Heart right ventricle (tissue), 16 donors: ENCODE measurements at regions not wholly inside any gene's neighbourhood (a gene's known extent, or its start where the extent isn't known, plus 50 kb on each side); places are given as distances from the start of the nearest gene placed in this dataset.

Experiments
- ATAC-seq, 8 donors: fragments of 200-7000 bp; cut with Tn5 transposase; one replicate each; pipeline ENCODE4 v1.9.1; 2020; ENCODE audit warnings: mild to moderate bottlenecking in 8 of 8, moderate library complexity in 8 of 8, moderate number of reproducible peaks in 1 of 8
- DNase-seq, 2 donors: peaks; one replicate each; pipeline ENCODE4 v3.0.0-alpha.2; 2020
- H3K27ac ChIP-seq, 10 donors: fragments of 200-600 bp; sonication (generic) in 2 of 10; one replicate each; pipeline versions ENCODE4 v1.5.0 to v1.8.0; 2020 to 2022; ENCODE audit warnings: mild to moderate bottlenecking in 3 of 10
- H3K27me3 ChIP-seq, 7 donors: fragments of 200-600 bp; one replicate each; pipeline ENCODE4 v1.8.0; 2021 to 2022; ENCODE audit warnings: mild to moderate bottlenecking in 2 of 7
- H3K36me3 ChIP-seq, 9 donors: fragments of 200-600 bp; sonication (generic) in 1 of 9; one replicate each; pipeline versions ENCODE4 v1.5.0 to v1.8.0; 2020 to 2022; ENCODE audit warnings: mild to moderate bottlenecking in 2 of 9
- H3K4me1 ChIP-seq, 9 donors: fragments of 200-600 bp; sonication (generic) in 1 of 9; one replicate each; pipeline versions ENCODE4 v1.5.0 to v1.8.0; 2020 to 2022; ENCODE audit warnings: mild to moderate bottlenecking in 4 of 9
- H3K4me3 ChIP-seq, 10 donors: fragments of 200-600 bp; sonication (generic) in 2 of 10; one replicate each; pipeline versions ENCODE4 v1.5.0 to v1.8.0; 2020 to 2022; ENCODE audit warnings: mild to moderate bottlenecking in 7 of 10, moderate library complexity in 2 of 10
- H3K9me3 ChIP-seq, 11 donors: fragments of 200-600 bp in 10 of 11; sonication (generic) in 2 of 11; one replicate each; pipeline versions ENCODE4 v1.5.0 to v1.8.0; 2013 to 2022; ENCODE audit warnings: mild to moderate bottlenecking in 2 of 11, control low read depth in 1 of 11, moderate library complexity in 1 of 11
- WGBS, 2 donors: extraction: QIAGEN DNeasy Blood & Tissue Kit; methylation state at CpG; one replicate each; pipeline ENCODE4 v1.1.7; 2013; ENCODE audit warnings: inconsistent platforms in 1 of 2; 5-methylcytosine and 5-hydroxymethylcytosine counted together
- intact Hi-C, 10 donors: fragments of 100-400 bp; cut with DNase I; formaldehyde crosslinking; loops; one replicate each; pipeline versions ENCODE4 v1.11.1 to v1.14.2; 2022
- TF ChIP-seq, protein P1 (sequence below), 9 donors: fragments of 200-600 bp; sonication (generic) in 2 of 9; IDR thresholded peaks; one replicate each; pipeline versions ENCODE4 v1.5.0 to v1.8.0; 2021 to 2022; ENCODE audit warnings: antibody characterized with exemption in 9 of 9, mild to moderate bottlenecking in 5 of 9, moderate library complexity in 1 of 9
- donor health status: Arrhythmogenic right ventricular cardiomyopathy.
- donor health status: ischemic (EF 13 %, LVEDD 7.1; RV severe dilation, severe dysfunction).
- donor health status: healthy with polysubstance abuse.
- donor health status: DM: no; HTN: yes; CAD: no.
- donor health status: DM: no; HTN: no; CAD: no.
- donor health status: ischemic (EF 25% LVEDD 6.9; RV normal size, moderate dysfunction).
- donor health status: ischemic (EF 25% LVEDD 5.7; RV mildly dilated, moderate dysfunction).
- donor health status: healthy.
- donor health status: DM: yes; HTN: yes; CAD: no.
- donor health status: Ischemic cardiomyopathy.
- donor health status: ischemic (EF 35%, LVEDD 5.7; RV mildly dilated, moderate dysfunction).
- donor health status: nonischemic (EF 11% LVEDD 7.7; RV severe dilation, severe dysfunction).
- donor health status: DM: yes; HTN: yes; CAD: no.
- donor health status: PGD.
- donor health status: ischemic (EF 29% LVEDD 5.4; RV normal size, mild dysfunction).
- donor health status: nonischemic (EF 23%, LVEDD 6.1; RV moderate dilation, normal function).

DNA sequence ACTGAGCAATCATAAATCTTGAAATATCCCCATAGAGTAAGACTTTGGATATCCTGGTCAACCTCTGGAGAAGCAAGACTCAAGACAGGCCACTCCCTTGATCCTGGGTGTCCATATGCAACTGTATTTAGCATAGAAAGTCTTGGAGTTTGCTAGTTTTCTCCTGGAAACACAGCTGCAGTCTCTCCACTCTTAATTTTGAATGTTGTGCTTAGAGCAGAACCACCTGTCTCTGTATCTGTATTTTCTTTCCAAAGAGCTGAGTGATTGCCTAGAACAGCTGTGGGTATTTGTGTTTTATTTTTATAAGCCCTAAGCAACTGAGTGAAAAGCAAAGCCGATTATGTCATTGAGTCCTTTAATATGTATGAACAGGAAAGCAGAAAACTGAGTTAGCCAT is 64.1 kb upstream of the ADAM23 start:
- H3K4me3 ChIP-seq, result no peak overlapping the region
- WGBS, 2 donors, result 48 to 57% methylated on average over 1 of the region's 1 CpG
- peak in 6 of 8 donors; percentile 51 to 82 (median 77) for ATAC-seq

DNA sequence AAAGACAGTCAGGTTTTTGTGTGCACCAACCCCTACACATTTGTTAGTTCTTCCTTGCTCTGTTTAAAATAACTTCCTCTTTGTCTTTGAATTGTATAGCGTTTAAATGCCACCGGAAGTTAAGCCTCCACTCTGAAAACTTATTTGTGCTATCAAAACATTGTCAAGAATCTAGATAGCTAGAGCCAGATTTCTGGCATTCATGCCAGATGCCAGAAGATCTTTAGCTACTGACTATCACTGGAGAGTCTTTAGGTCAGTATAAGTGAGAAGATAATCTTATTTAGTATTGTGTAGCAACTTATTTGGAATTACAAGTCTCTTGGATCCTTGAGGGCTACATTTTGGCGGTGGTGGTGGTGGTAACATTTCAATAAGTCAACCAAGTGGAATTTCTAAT is 63.4 kb upstream of the ADAM23 start:
- H3K4me3 ChIP-seq, result no peak overlapping the region
- ATAC-seq (no peak), DNase-seq (no peak)
- intact Hi-C loops, result no loop called here
- peaks cover 0 to 58% (median 13%) of the 10 kb centered on the region in 11 donors for H3K9me3 ChIP-seq
- H3K4me1 ChIP-seq, result peaks cover 0 to 18% (median 8%) of the 10 kb centered on the region in 9 donors
- no peaks in the 10 kb centered on the region for H3K36me3 ChIP-seq
- 52 to 65% methylated on average over 3 of the region's 3 CpGs for WGBS, 2 donors
- H3K27ac ChIP-seq, result no peak overlapping the region
- H3K27me3 ChIP-seq, result no peaks in the 10 kb centered on the region
- TF ChIP-seq, protein P1, sequence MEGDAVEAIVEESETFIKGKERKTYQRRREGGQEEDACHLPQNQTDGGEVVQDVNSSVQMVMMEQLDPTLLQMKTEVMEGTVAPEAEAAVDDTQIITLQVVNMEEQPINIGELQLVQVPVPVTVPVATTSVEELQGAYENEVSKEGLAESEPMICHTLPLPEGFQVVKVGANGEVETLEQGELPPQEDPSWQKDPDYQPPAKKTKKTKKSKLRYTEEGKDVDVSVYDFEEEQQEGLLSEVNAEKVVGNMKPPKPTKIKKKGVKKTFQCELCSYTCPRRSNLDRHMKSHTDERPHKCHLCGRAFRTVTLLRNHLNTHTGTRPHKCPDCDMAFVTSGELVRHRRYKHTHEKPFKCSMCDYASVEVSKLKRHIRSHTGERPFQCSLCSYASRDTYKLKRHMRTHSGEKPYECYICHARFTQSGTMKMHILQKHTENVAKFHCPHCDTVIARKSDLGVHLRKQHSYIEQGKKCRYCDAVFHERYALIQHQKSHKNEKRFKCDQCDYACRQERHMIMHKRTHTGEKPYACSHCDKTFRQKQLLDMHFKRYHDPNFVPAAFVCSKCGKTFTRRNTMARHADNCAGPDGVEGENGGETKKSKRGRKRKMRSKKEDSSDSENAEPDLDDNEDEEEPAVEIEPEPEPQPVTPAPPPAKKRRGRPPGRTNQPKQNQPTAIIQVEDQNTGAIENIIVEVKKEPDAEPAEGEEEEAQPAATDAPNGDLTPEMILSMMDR (IDR thresholded peaks at IDR 0.05), result no peak

More for the DNA sequence above, 64.1 kb upstream of the ADAM23 start:
- DNase-seq, result no peak
- Histone ChIP-seq H3K27ac (peak overlapping the region in 2 of 10 donors; percentile 31 to 52), H3K9me3 (peaks cover 0 to 51% (median 13%) of the 10 kb centered on the region in 11 donors), H3K36me3 (no peaks in the 10 kb centered on the region), H3K27me3 (no peaks in the 10 kb centered on the region), H3K4me1 (peaks cover 0 to 18% (median 8%) of the 10 kb centered on the region in 9 donors)
- TF ChIP-seq, protein P1 (IDR thresholded peaks at IDR 0.05), result no peak
- intact Hi-C loops, result no loop called here

DNA sequence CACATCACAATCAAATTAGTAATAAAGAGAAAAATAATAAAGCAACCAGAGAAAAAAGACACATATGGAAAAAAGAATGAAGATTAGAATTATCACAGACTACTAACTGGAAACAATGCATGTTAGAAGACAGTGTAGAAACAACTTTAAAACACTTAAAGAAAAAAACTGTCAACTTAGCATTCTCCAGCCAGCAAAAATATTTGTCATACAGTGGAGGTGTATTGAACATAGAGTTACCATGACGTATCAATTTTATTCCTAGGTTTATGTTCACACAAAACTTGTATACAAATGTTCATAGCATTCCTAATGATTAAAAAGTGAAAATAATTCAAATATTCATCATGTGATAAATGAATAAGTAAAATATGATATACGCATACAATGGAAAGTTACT is 61.5 kb upstream of the ADAM23 start:
- H3K4me3 ChIP-seq, result no peak overlapping the region
- H3K27ac ChIP-seq, result no peak overlapping the region
- 93 to 97% methylated on average over 2 of the region's 2 CpGs for WGBS, 2 donors
- peaks cover 0 to 18% (median 8%) of the 10 kb centered on the region in 9 donors for H3K4me1 ChIP-seq
- no peak for DNase-seq
- intact Hi-C loops, result no loop called here
- H3K9me3 ChIP-seq, result peaks cover 0 to 48% (median 8%) of the 10 kb centered on the region in 11 donors
- no peaks in the 10 kb centered on the region for H3K27me3 ChIP-seq
- TF ChIP-seq, protein P1 (IDR thresholded peaks at IDR 0.05), result no peak
- no peak for ATAC-seq
- no peaks in the 10 kb centered on the region for H3K36me3 ChIP-seq

DNA sequence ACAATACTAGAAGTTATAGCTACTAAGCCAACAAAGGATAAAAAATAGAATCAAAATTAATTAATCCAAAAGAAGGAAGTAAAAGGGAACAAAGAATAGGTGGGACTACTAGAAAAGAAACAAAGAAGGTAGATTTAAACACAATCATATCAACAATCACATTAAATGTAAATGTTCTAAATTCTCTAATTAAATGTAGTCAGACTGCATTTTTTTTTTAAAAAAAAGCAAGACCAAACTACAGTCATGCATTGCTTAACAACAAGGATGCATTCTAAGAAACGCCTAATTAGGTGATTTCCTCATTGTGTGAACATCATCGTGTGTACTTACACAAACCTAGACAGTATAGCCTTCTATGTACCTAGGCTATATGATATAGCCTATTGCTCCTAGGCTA is 59.7 kb upstream of the ADAM23 start:
- H3K36me3 ChIP-seq, result no peaks in the 10 kb centered on the region
- no peak for ATAC-seq
- H3K4me3 ChIP-seq, result no peak overlapping the region
- WGBS, 2 donors, result 77 to 79% methylated on average over 2 of the region's 2 CpGs
- intact Hi-C loops, result no loop called here
- no peaks in the 10 kb centered on the region for H3K27me3 ChIP-seq
- H3K27ac ChIP-seq, result no peak overlapping the region
- TF ChIP-seq, protein P1 (IDR thresholded peaks at IDR 0.05), result no peak
- peaks cover 0 to 43% (median 8%) of the 10 kb centered on the region in 11 donors for H3K9me3 ChIP-seq
- peaks cover 0 to 12% (median 3%) of the 10 kb centered on the region in 9 donors for H3K4me1 ChIP-seq
- DNase-seq, result no peak
